Esophagus squamous epithelium (tissue), 4 donors: ENCODE measurements at regions not wholly inside any gene's neighbourhood (a gene's known extent, or its start where the extent isn't known, plus 50 kb on each side); places are given as distances from the start of the nearest gene placed in this dataset.

Experiments
- POLR2A ChIP-seq, 4 donors: fragments of 450-650 bp; IDR thresholded peaks; one replicate each; pipeline ENCODE4 v1.6.1; 2017; ENCODE audit warnings: antibody characterized with exemption in 4 of 4, mild to moderate bottlenecking in 4 of 4, moderate library complexity in 3 of 4
- TF ChIP-seq, protein P1 (sequence below), 6 experiments: fragments of 450-650 bp in 4 of 6; fragments of 200-600 bp in 2 of 6; sonication (generic) in 2 of 6; IDR thresholded peaks; one replicate each; pipeline ENCODE4 v1.5.1; 2016 to 2019; ENCODE audit warnings: antibody characterized with exemption in 6 of 6, mild to moderate bottlenecking in 4 of 6, moderate library complexity in 4 of 6

DNA sequence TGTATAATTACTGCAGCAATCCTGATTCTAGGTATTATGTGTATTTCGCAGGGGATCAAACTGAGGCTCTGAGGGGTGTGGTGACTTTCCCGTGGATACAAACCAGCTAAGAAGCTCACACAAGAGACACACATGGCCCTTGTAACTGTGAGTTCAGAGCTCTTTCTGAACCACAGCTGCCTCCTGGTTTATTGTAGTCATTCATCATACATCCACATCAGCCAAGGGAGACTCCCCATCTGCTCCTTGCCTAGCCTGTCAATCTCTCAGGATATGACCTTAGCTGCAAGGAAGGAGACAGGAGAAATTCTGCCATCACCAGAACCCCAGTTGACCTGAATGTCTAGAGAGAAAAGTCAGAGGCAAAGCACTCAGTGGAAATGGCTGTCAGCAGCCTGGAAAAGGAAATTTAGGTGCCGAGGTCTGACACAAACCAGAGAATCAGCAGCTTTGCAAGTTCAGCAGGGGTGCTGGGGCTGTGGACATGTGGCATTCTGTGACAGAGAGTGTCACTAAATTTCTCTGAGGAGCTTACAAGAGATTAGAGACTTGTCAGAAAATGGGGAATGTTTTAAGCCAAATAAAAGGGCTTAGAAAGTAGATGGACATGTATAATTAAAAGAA is 209.5 kb downstream of the AASDHPPT start:
- TF ChIP-seq, protein P1, sequence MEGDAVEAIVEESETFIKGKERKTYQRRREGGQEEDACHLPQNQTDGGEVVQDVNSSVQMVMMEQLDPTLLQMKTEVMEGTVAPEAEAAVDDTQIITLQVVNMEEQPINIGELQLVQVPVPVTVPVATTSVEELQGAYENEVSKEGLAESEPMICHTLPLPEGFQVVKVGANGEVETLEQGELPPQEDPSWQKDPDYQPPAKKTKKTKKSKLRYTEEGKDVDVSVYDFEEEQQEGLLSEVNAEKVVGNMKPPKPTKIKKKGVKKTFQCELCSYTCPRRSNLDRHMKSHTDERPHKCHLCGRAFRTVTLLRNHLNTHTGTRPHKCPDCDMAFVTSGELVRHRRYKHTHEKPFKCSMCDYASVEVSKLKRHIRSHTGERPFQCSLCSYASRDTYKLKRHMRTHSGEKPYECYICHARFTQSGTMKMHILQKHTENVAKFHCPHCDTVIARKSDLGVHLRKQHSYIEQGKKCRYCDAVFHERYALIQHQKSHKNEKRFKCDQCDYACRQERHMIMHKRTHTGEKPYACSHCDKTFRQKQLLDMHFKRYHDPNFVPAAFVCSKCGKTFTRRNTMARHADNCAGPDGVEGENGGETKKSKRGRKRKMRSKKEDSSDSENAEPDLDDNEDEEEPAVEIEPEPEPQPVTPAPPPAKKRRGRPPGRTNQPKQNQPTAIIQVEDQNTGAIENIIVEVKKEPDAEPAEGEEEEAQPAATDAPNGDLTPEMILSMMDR (IDR thresholded peaks at IDR 0.05): no peak
- TF ChIP-seq POLR2A (IDR thresholded peaks at IDR 0.05): no peak
